ENCODE measurements at regions not wholly inside any gene's neighbourhood (a gene's known extent, or its start where the extent isn't known, plus 50 kb on each side); places are given as distances from the start of the nearest gene placed in this dataset.

DNA sequence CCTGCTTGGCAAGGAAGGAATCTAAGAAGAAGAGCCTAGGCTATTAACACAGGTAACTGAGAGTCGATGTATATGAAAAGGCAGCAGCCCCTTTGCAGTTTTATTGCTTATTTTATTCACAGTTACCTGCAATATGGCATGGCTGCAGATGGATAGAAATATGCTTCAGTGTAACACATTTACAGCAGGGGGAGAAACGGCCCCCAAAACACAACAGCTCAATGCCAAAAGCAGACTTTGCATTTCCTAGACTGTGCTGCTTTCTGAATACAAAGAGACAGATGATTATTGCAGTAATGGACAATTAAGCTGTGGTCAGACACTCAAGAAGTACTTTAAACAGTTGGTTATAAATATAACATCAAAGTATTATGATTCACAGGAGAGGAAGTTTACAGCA is 108.0 kb upstream of the CDH13 start:
- TF ChIP-seq, protein P1, sequence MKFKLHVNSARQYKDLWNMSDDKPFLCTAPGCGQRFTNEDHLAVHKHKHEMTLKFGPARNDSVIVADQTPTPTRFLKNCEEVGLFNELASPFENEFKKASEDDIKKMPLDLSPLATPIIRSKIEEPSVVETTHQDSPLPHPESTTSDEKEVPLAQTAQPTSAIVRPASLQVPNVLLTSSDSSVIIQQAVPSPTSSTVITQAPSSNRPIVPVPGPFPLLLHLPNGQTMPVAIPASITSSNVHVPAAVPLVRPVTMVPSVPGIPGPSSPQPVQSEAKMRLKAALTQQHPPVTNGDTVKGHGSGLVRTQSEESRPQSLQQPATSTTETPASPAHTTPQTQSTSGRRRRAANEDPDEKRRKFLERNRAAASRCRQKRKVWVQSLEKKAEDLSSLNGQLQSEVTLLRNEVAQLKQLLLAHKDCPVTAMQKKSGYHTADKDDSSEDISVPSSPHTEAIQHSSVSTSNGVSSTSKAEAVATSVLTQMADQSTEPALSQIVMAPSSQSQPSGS (IDR thresholded peaks at IDR 0.05; ENCODE audit: low read length) = no peak
- TF ChIP-seq TAF1 (IDR thresholded peaks at IDR 0.05; ENCODE audit: low read depth, low read length) = no peak
- TF ChIP-seq POLR2AphosphoS5 (IDR thresholded peaks at IDR 0.05; ENCODE audit: low read depth, low read length) = no peak
- TF ChIP-seq, protein P2, sequence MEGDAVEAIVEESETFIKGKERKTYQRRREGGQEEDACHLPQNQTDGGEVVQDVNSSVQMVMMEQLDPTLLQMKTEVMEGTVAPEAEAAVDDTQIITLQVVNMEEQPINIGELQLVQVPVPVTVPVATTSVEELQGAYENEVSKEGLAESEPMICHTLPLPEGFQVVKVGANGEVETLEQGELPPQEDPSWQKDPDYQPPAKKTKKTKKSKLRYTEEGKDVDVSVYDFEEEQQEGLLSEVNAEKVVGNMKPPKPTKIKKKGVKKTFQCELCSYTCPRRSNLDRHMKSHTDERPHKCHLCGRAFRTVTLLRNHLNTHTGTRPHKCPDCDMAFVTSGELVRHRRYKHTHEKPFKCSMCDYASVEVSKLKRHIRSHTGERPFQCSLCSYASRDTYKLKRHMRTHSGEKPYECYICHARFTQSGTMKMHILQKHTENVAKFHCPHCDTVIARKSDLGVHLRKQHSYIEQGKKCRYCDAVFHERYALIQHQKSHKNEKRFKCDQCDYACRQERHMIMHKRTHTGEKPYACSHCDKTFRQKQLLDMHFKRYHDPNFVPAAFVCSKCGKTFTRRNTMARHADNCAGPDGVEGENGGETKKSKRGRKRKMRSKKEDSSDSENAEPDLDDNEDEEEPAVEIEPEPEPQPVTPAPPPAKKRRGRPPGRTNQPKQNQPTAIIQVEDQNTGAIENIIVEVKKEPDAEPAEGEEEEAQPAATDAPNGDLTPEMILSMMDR (IDR thresholded peaks at IDR 0.05; ENCODE audit: control extremely low read depth in 1 of 3, insufficient read depth in 1 of 3, low read depth in 1 of 3, low read length in 3 of 3) = no peak
- no peak for TF ChIP-seq POLR2A (IDR thresholded peaks at IDR 0.05; ENCODE audit: control extremely low read depth in 1 of 2, low read depth in 2 of 2, low read length in 2 of 2)
- no peak for TF ChIP-seq NRF1 (IDR thresholded peaks at IDR 0.05; ENCODE audit: low read depth, low read length)
- TF ChIP-seq, protein P3, sequence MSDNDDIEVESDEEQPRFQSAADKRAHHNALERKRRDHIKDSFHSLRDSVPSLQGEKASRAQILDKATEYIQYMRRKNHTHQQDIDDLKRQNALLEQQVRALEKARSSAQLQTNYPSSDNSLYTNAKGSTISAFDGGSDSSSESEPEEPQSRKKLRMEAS (IDR thresholded peaks at IDR 0.05) = no peak
- TF ChIP-seq RAD21 (IDR thresholded peaks at IDR 0.05 in 1 of 2, conservative IDR thresholded peaks at IDR 0.05 in 1 of 2; ENCODE audit: low read depth in 2 of 2, low read length in 2 of 2) = no peak
- TF ChIP-seq JUND (IDR thresholded peaks at IDR 0.05; ENCODE audit: low read length) = no peak
- no peak for TF ChIP-seq EZH2 (IDR thresholded peaks at IDR 0.05; ENCODE audit: low read depth, low read length, severe bottlenecking)
- no peak for TF ChIP-seq GABPA (IDR thresholded peaks at IDR 0.05; ENCODE audit: borderline replicate concordance, insufficient read depth, low read length)
- TF ChIP-seq TEAD4 (IDR thresholded peaks at IDR 0.05; ENCODE audit: low read depth, low read length) = no peak
- no peak for TF ChIP-seq PHF8 (conservative IDR thresholded peaks at IDR 0.05; ENCODE audit: low read depth, low read length)

All from H1 (cell line).